ENCODE measurements at regions not wholly inside any gene's neighbourhood (a gene's known extent, or its start where the extent isn't known, plus 50 kb on each side); places are given as distances from the start of the nearest gene placed in this dataset.
A peak's percentile ranks its signal among the peaks of the same experiment; 100 is the strongest.

GRCh38 chr12:42786400-42787148 is 197.0 kb upstream of the PRICKLE1 start:
- WGBS, 2 donors (ENCODE audit: low coverage in 1 of 2) = 49 to 63% methylated on average over 5 of the region's 5 CpGs

DNA sequence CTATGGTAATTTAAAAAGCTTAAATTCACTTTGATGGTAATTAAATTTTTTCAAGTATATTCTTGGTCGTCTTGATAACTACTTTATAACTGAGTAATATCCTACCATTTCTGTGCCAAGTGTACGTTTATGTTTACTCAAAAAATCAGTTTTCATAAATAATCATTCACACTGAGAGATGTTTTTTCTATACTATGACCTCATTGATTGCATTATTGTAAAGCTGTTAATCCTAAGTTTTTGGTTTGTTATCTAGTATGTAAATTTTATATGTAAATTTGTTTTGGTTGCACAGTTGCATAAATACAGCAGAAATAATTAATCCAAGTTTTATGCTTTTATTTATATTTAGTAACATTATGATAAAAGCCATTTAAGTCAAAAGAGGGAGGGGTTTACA is 196.4 kb upstream of the PRICKLE1 start:
- no peak for TF ChIP-seq POLR2AphosphoS5 (IDR thresholded peaks at IDR 0.05)
- TF ChIP-seq POLR2A (IDR thresholded peaks at IDR 0.05) = no peak
- no peak for TF ChIP-seq EP300 (IDR thresholded peaks at IDR 0.05)
- TF ChIP-seq, protein P1, sequence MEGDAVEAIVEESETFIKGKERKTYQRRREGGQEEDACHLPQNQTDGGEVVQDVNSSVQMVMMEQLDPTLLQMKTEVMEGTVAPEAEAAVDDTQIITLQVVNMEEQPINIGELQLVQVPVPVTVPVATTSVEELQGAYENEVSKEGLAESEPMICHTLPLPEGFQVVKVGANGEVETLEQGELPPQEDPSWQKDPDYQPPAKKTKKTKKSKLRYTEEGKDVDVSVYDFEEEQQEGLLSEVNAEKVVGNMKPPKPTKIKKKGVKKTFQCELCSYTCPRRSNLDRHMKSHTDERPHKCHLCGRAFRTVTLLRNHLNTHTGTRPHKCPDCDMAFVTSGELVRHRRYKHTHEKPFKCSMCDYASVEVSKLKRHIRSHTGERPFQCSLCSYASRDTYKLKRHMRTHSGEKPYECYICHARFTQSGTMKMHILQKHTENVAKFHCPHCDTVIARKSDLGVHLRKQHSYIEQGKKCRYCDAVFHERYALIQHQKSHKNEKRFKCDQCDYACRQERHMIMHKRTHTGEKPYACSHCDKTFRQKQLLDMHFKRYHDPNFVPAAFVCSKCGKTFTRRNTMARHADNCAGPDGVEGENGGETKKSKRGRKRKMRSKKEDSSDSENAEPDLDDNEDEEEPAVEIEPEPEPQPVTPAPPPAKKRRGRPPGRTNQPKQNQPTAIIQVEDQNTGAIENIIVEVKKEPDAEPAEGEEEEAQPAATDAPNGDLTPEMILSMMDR (IDR thresholded peaks at IDR 0.05) = no peak
- no peaks in the 10 kb centered on the region for H3K36me3 ChIP-seq
- H3K4me3 ChIP-seq = no peak overlapping the region
- no peak overlapping the region for H3K27ac ChIP-seq
- H3K9me3 ChIP-seq = no peaks in the 10 kb centered on the region
- no peaks in the 10 kb centered on the region for H3K27me3 ChIP-seq
- no peaks in the 10 kb centered on the region for H3K4me1 ChIP-seq
- no peak for ATAC-seq
- 79 to 90% methylated on average over 2 of the region's 2 CpGs for WGBS, 2 donors (ENCODE audit: low coverage in 1 of 2)

More at GRCh38 chr12:42786400-42787148, 197.0 kb upstream of the PRICKLE1 start:
- no peaks in the 10 kb centered on the region for H3K27me3 ChIP-seq
- no peak overlapping the region for H3K27ac ChIP-seq
- no peak for ATAC-seq
- H3K36me3 ChIP-seq = no peaks in the 10 kb centered on the region
- H3K9me3 ChIP-seq = no peaks in the 10 kb centered on the region
- H3K4me3 ChIP-seq = no peak overlapping the region
- no peaks in the 10 kb centered on the region for H3K4me1 ChIP-seq
- TF ChIP-seq EP300 (IDR thresholded peaks at IDR 0.05) = no peak
- no peak for TF ChIP-seq POLR2AphosphoS5 (IDR thresholded peaks at IDR 0.05)
- TF ChIP-seq POLR2A (IDR thresholded peaks at IDR 0.05) = no peak

- no peaks in the 10 kb centered on the region for H3K36me3 ChIP-seq
- WGBS, 2 donors (ENCODE audit: low coverage in 1 of 2) = 60% methylated on average over 1 of the region's 1 CpG; no CpG with 5 or more reads in 1 of the 2 donors
- no peaks in the 10 kb centered on the region for H3K9me3 ChIP-seq
- TF ChIP-seq EP300 (IDR thresholded peaks at IDR 0.05) = no peak
- TF ChIP-seq, protein P1 (IDR thresholded peaks at IDR 0.05) = no peak
- H3K4me1 ChIP-seq = peaks cover 0 to 6% (median 0%) of the 10 kb centered on the region in 3 donors
- no peak for ATAC-seq
- H3K4me3 ChIP-seq = no peak overlapping the region
- H3K27me3 ChIP-seq = no peaks in the 10 kb centered on the region
- no peak overlapping the region for H3K27ac ChIP-seq
Observed at GRCh38 chr12:42780671-42781070, 191.1 kb upstream of the PRICKLE1 start.

- WGBS, 2 donors (ENCODE audit: low coverage in 1 of 2) = 86 to 100% methylated on average over 1 to 2 of the region's 7 CpGs
- H3K36me3 ChIP-seq = no peaks in the 10 kb centered on the region
- H3K27me3 ChIP-seq = no peaks in the 10 kb centered on the region
- TF ChIP-seq EP300 (IDR thresholded peaks at IDR 0.05) = no peak
- TF ChIP-seq POLR2A (IDR thresholded peaks at IDR 0.05) = no peak
- TF ChIP-seq POLR2AphosphoS5 (IDR thresholded peaks at IDR 0.05) = no peak
- TF ChIP-seq, protein P1 (IDR thresholded peaks at IDR 0.05) = no peak
- peak; percentile 49 for ATAC-seq
- H3K4me3 ChIP-seq = no peak overlapping the region
- H3K9me3 ChIP-seq = no peaks in the 10 kb centered on the region
- H3K4me1 ChIP-seq = peaks cover 0 to 6% (median 0%) of the 10 kb centered on the region in 3 donors
- no peak overlapping the region for H3K27ac ChIP-seq
Observed at GRCh38 chr12:42779186-42779859, 189.8 kb upstream of the PRICKLE1 start.

DNA sequence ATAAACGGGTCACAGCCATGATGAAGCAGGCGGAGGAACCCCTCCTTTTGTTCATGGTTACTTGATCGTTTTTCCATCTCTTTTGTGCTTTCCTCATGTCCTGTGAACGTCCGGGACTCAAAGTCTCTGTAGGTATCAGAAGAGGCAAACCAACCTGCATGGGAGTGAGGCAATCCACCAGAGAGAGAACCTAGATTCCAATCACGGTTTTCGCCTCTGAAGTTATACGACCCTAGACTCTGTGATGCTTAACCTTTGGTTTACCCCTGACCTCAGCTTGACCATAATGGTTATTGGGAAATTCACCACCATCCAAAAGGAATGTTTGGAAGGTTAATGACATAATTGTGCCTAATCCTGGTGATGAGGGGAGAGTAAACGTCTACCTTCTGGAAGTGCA is 186.8 kb upstream of the PRICKLE1 start:
- no peaks in the 10 kb centered on the region for H3K36me3 ChIP-seq
- no peak overlapping the region for H3K27ac ChIP-seq
- ATAC-seq = no peak
- WGBS, 2 donors (ENCODE audit: low coverage in 1 of 2) = 76 to 94% methylated on average over 9 of the region's 9 CpGs
- H3K4me1 ChIP-seq = peaks cover 0 to 6% (median 0%) of the 10 kb centered on the region in 3 donors
- H3K4me3 ChIP-seq = no peak overlapping the region
- peaks cover 0 to 9% (median 0%) of the 10 kb centered on the region in 3 donors for H3K9me3 ChIP-seq
- TF ChIP-seq POLR2AphosphoS5 (IDR thresholded peaks at IDR 0.05) (no peak), POLR2A (IDR thresholded peaks at IDR 0.05) (no peak), EP300 (IDR thresholded peaks at IDR 0.05) (no peak)
- TF ChIP-seq, protein P1 (IDR thresholded peaks at IDR 0.05) = no peak
- H3K27me3 ChIP-seq = no peaks in the 10 kb centered on the region
